ENCODE measurements at regions not wholly inside any gene's neighbourhood (a gene's known extent, or its start where the extent isn't known, plus 50 kb on each side); places are given as distances from the start of the nearest gene placed in this dataset.

DNA sequence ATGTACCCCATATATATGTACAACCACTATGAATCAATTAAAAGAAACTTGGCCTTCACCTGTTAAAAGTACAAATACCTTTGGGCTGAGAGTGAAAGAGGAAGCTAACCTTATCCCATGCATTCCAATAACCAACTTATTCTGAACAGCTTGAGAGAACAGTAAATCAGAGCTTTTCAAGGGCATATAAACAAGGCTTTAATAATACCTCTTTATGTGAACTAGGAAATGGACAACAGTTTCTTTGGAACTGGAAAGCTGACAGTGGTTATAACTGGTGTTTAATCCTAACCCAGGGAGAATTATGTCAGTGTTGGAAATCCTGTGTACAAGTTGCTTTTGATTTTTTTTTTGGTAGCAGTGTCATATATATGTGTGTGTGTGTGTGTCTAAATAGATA lies 170.5 kb downstream of the TFAP2B start:
- RAD21 ChIA-PET (ENCODE audit: unreplicated experiment): no interaction called here

More for the DNA sequence above, 170.5 kb downstream of the TFAP2B start:
- in situ Hi-C loops (cut with MboI) (no loop called here), intact Hi-C loops (cut with micrococcal nuclease; ENCODE audit: unreplicated experiment) (no loop called here)
- DNase-seq (ENCODE audit: low read depth, low spot score) (no peak), ATAC-seq (no peak), FAIRE-seq (no peak)
- SMC1A ChIA-PET (ENCODE audit: uncharacterized antibody, unreplicated experiment): interaction anchor here (1.5 kb wide), 1 partner anchor 13 kb away, joined by 4 read pairs; no protein-coding TSS in a partner anchor
- Histone ChIP-seq H3K9me3 (replicated peaks; ENCODE audit: control insufficient read depth, insufficient read depth, low read length) (no peaks in the 10 kb centered on the region), H3K4me1 (ENCODE audit: control insufficient read depth, insufficient read depth, low read length) (no peaks in the 10 kb centered on the region), H3K36me3 (ENCODE audit: control insufficient read depth in 2 of 2, insufficient read depth in 2 of 2, low read length in 1 of 2) (no peaks in the 10 kb centered on the region), H2AFZ (ENCODE audit: control insufficient read depth, low read depth, low read length) (no peak overlapping the region), H3K27ac (ENCODE audit: control insufficient read depth, insufficient read depth) (no peak overlapping the region), H4K20me1 (ENCODE audit: control insufficient read depth, insufficient read depth) (no peaks in the 10 kb centered on the region), H3K9ac (ENCODE audit: control insufficient read depth, insufficient read depth, low read length) (no peak overlapping the region), H3K79me2 (ENCODE audit: control insufficient read depth, insufficient read depth, low read length) (no peaks in the 10 kb centered on the region), H3K4me2 (ENCODE audit: control insufficient read depth, insufficient read depth) (no peak overlapping the region), H3K27me3 (replicated peaks in 1 of 2; ENCODE audit: control insufficient read depth in 2 of 2, insufficient read depth in 2 of 2, low read length in 1 of 2) (no peaks in the 10 kb centered on the region), H3K4me3 (no peak overlapping the region)
- POLR2A ChIA-PET: no interaction called here
- CTCF ChIA-PET: no interaction called here
- BruUV-seq (replicated peaks): no TSS peak
- TF ChIP-seq CBX5 (IDR thresholded peaks at IDR 0.05; ENCODE audit: low read depth) (no peak), BRCA1 (IDR thresholded peaks at IDR 0.05; ENCODE audit: low read depth, low read length) (no peak), RFX5 (IDR thresholded peaks at IDR 0.05; ENCODE audit: low read depth, low read length) (no peak), ESRRA (IDR thresholded peaks at IDR 0.05; ENCODE audit: low read length) (no peak)
- TF ChIP-seq, protein P1, sequence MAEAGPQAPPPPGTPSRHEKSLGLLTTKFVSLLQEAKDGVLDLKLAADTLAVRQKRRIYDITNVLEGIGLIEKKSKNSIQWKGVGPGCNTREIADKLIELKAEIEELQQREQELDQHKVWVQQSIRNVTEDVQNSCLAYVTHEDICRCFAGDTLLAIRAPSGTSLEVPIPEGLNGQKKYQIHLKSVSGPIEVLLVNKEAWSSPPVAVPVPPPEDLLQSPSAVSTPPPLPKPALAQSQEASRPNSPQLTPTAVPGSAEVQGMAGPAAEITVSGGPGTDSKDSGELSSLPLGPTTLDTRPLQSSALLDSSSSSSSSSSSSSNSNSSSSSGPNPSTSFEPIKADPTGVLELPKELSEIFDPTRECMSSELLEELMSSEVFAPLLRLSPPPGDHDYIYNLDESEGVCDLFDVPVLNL (IDR thresholded peaks at IDR 0.05; ENCODE audit: low read depth, low read length): no peak
- TF ChIP-seq, protein P2, sequence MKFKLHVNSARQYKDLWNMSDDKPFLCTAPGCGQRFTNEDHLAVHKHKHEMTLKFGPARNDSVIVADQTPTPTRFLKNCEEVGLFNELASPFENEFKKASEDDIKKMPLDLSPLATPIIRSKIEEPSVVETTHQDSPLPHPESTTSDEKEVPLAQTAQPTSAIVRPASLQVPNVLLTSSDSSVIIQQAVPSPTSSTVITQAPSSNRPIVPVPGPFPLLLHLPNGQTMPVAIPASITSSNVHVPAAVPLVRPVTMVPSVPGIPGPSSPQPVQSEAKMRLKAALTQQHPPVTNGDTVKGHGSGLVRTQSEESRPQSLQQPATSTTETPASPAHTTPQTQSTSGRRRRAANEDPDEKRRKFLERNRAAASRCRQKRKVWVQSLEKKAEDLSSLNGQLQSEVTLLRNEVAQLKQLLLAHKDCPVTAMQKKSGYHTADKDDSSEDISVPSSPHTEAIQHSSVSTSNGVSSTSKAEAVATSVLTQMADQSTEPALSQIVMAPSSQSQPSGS (IDR thresholded peaks at IDR 0.05; ENCODE audit: low read length): no peak

Measured in GM12878 (cell line).